Ascending aorta (tissue), 2 donors: ENCODE measurements at regions not wholly inside any gene's neighbourhood (a gene's known extent, or its start where the extent isn't known, plus 50 kb on each side); places are given as distances from the start of the nearest gene placed in this dataset.

Experiments used
- DNase-seq, 2 donors: peaks; one replicate each; pipeline ENCODE4 v3.0.0-alpha.2; 2019; ENCODE audit warnings: low spot score in 2 of 2
- H3K27ac ChIP-seq, 2 donors: fragments of 200-600 bp; sonication (generic); one replicate each; pipeline ENCODE4 v1.5.1; 2016 to 2017; ENCODE audit warnings: mild to moderate bottlenecking in 1 of 2
- H3K27me3 ChIP-seq: fragments of 200-600 bp; sonication (generic); one replicate; pipeline ENCODE4 v1.5.1; 2017
- H3K36me3 ChIP-seq, 2 donors: fragments of 200-600 bp; sonication (generic); one replicate each; pipeline ENCODE4 v1.5.1; 2016
- H3K4me1 ChIP-seq, 2 donors: fragments of 200-600 bp; sonication (generic); one replicate each; pipeline ENCODE4 v1.5.1; 2016 to 2017; ENCODE audit warnings: mild to moderate bottlenecking in 1 of 2
- H3K4me3 ChIP-seq, 2 donors: fragments of 200-600 bp; sonication (generic); one replicate each; pipeline ENCODE4 v1.5.1; 2016 to 2017; ENCODE audit warnings: mild to moderate bottlenecking in 1 of 2
- H3K9me3 ChIP-seq, 2 donors: fragments of 200-600 bp; sonication (generic); one replicate each; pipeline ENCODE4 v1.5.1; 2016
- intact Hi-C: fragments of 100-400 bp; cut with DNase I; formaldehyde crosslinking; loops from one replicate; pipeline ENCODE4 v1.15.1; 2023
- TF ChIP-seq, protein P1 (sequence below), 3 experiments: fragments of 200-600 bp in 2 of 3; fragments of 450-650 bp in 1 of 3; sonication (generic) in 2 of 3; IDR thresholded peaks; one replicate each; pipeline ENCODE4 v1.5.1; 2016 to 2019; ENCODE audit warnings: antibody characterized with exemption in 3 of 3, mild to moderate bottlenecking in 1 of 3, moderate library complexity in 1 of 3

DNA sequence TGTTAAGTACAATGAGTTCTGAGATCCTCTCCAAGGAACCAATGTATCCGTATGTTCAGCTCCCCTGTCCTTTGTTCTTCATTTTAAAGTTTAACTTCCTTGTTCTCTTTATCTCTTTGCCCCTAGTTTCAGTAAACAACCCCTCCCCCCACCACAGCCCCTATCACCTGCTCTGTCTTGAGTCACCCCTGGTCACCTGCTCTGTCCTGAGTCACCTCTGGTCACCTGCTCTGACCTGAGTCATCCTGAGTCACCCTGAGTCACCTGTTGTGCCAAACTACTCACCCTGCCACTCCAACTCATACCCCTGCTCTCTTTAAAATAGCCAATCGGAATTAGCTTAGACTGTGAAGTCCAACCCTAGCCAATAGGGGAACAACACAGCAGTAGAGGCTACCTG, 288.7 kb upstream of the CDYL start:
- intact Hi-C loops: no loop called here
- DNase-seq: no peak
- H3K4me1 ChIP-seq: no peaks in the 10 kb centered on the region
- H3K27ac ChIP-seq: no peak overlapping the region
- no peak overlapping the region for H3K4me3 ChIP-seq
- TF ChIP-seq, protein P1, sequence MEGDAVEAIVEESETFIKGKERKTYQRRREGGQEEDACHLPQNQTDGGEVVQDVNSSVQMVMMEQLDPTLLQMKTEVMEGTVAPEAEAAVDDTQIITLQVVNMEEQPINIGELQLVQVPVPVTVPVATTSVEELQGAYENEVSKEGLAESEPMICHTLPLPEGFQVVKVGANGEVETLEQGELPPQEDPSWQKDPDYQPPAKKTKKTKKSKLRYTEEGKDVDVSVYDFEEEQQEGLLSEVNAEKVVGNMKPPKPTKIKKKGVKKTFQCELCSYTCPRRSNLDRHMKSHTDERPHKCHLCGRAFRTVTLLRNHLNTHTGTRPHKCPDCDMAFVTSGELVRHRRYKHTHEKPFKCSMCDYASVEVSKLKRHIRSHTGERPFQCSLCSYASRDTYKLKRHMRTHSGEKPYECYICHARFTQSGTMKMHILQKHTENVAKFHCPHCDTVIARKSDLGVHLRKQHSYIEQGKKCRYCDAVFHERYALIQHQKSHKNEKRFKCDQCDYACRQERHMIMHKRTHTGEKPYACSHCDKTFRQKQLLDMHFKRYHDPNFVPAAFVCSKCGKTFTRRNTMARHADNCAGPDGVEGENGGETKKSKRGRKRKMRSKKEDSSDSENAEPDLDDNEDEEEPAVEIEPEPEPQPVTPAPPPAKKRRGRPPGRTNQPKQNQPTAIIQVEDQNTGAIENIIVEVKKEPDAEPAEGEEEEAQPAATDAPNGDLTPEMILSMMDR (IDR thresholded peaks at IDR 0.05): no peak
- no peaks in the 10 kb centered on the region for H3K36me3 ChIP-seq
- no peaks in the 10 kb centered on the region for H3K27me3 ChIP-seq
- peaks cover 4 to 16% of the 10 kb centered on the region in 2 donors for H3K9me3 ChIP-seq

DNA sequence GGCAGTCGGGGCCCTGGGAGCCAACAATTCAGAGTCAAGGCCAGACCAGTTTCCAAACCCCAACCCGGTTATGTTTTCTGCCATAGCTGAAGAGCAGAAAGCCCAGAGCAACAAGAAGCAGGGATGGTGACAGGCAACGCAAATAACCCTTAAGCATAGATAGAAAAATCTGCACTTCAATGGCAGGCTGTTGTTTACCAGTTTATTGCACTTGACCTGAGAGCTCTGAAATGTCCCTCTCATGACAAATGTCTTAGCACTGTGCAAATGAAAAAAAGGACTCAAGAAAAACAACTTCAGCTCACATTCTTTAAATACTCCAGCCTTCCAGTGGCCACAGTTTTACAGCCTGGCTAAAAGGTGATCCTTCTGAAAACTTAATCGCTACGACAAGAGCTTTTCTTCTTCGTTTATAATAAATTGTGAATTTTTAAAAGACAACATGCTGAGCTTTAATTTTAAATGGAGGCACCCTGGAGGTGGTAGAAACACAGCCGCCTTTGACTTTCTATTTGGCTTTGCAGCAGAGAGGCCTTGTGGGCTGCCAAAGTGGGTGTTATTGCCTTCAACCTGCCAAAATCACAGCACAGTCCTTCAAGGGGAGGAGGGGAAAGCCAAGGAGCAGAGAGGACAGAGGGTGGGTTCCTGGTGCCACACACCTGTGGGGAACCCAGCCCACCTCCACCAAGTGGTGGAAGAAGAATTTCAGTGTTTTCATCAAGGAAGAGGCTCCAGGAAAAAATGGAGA, 289.5 kb upstream of the CDYL start:
- TF ChIP-seq, protein P1 (IDR thresholded peaks at IDR 0.05): no peak
- Histone ChIP-seq H3K27ac (no peak overlapping the region), H3K27me3 (no peaks in the 10 kb centered on the region), H3K9me3 (peaks cover 4 to 16% of the 10 kb centered on the region in 2 donors), H3K36me3 (no peaks in the 10 kb centered on the region), H3K4me3 (no peak overlapping the region), H3K4me1 (no peaks in the 10 kb centered on the region)
- DNase-seq: no peak
- intact Hi-C loops: no loop called here

DNA sequence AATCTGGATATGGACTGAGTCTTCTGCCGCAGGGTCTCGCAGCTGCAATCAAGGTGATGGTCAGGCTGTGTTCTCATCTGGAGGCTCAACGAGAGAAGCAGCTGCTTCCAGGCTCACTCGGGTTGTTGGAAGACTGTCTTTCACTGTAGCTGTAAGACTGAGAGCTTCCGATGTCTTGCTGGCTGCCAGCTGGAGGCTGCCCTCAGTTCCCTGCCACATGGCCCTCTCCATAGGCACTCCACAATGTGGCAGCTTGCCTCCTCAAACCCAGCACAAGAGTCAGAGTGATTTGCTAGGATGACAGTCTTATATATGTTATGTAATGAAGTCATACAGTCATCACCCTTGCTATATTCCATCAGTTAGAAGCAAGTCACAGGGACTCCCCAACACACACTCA, 290.5 kb upstream of the CDYL start:
- TF ChIP-seq, protein P1 (IDR thresholded peaks at IDR 0.05): no peak
- Histone ChIP-seq H3K27me3 (no peaks in the 10 kb centered on the region), H3K27ac (no peak overlapping the region), H3K36me3 (no peaks in the 10 kb centered on the region), H3K4me3 (no peak overlapping the region), H3K4me1 (no peaks in the 10 kb centered on the region), H3K9me3 (peaks cover 4 to 16% of the 10 kb centered on the region in 2 donors)
- no peak for DNase-seq
- intact Hi-C loops: no loop called here

DNA sequence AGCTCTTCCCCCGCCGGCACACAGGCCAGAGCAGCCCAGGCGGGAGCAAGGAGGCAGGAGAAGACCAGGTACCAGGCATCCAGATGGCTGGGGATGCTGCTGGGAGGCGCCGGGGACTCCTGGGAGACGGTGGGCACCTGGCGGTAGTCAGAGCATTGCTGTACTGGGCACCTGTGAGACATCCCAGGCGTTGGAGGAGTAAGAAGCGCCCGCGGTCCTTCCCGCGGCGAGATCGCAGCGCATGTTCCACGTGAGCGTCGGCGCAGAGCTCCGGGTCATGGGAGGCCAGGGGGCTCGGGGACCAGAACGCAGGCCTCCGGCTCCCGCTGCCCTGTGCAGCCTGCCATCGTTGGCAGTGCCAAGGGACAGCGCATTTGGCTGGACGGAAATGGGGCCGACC, 293.7 kb upstream of the CDYL start:
- intact Hi-C loops: no loop called here
- H3K36me3 ChIP-seq: no peaks in the 10 kb centered on the region

DNA sequence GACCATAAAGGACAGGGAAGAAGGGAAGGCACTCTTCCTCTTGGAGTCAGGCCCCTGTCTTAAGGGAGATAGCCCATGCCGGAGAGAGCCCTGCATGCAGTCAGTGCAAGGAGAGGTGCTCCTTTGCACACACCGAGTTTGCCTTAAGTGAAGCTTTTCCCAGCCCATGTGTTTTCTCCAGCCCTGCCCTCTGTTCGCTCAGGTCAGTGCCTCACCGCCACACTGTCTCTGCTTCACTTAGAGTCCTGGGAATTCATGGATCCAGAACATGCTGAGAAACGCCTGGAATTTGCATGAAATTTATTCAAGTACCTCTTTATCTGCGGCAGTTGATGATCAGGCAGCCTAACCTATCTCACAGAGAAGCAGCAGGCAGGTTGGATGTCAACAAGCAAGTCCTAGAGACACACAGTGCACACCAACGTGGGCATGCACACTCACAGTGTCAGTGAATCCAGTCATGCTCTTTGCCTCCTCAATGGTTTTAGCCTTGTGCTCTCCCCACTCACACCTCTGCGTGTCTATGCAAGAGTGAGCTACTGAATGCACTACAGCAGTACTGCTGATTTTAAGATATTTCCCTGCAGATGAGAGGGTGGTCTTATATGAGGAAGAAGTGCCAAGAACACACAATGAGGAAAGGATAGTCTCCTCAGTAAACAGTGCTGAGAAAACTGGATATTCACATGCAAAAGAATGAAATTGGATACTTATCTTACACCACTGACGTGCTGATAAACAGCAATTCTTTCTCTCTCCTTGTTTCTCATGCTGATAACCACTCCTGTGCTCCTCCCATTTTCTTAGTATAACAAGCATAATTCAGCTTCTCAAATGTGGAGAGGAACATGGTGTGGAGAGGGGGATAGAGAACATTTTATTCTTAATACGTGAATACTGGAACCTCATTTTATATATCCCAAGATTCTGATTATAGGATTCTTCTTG, 295.1 kb upstream of the CDYL start:
- DNase-seq: no peak

More for the DNA sequence above, 293.7 kb upstream of the CDYL start:
- no peaks in the 10 kb centered on the region for H3K27me3 ChIP-seq
- H3K4me1 ChIP-seq: no peaks in the 10 kb centered on the region
- TF ChIP-seq, protein P1 (IDR thresholded peaks at IDR 0.05): no peak
- no peak overlapping the region for H3K4me3 ChIP-seq
- no peaks in the 10 kb centered on the region for H3K9me3 ChIP-seq
- no peak overlapping the region for H3K27ac ChIP-seq
- DNase-seq: no peak

More for the DNA sequence above, 295.1 kb upstream of the CDYL start:
- Histone ChIP-seq H3K4me3 (no peak overlapping the region), H3K4me1 (no peaks in the 10 kb centered on the region), H3K36me3 (no peaks in the 10 kb centered on the region), H3K27ac (no peak overlapping the region), H3K27me3 (no peaks in the 10 kb centered on the region), H3K9me3 (no peaks in the 10 kb centered on the region)
- TF ChIP-seq, protein P1 (IDR thresholded peaks at IDR 0.05): no peak
- intact Hi-C loops: no loop called here
